ENCODE measurements at regions not wholly inside any gene's neighbourhood (a gene's known extent, or its start where the extent isn't known, plus 50 kb on each side); places are given as distances from the start of the nearest gene placed in this dataset.

- no peak for TF ChIP-seq POLR2AphosphoS5 (IDR thresholded peaks at IDR 0.05; ENCODE audit: borderline replicate concordance, low read depth, low read length)
- no peak for TF ChIP-seq FOXP2 (optimal IDR thresholded peaks at IDR 0.05; ENCODE audit: control extremely low read depth, extremely low read length, insufficient read depth)
Observed at GRCh38 chr3:55369141-55369847, 117.8 kb downstream of the WNT5A start.

Data from SK-N-MC (cell line).